Stimulated activated CD4-positive, alpha-beta T cell treated with anti-CD3 and anti-CD28 coated beads, Interleukin-15, amount 100 ng/mL, for 1 hour (primary cell): ENCODE measurements at regions not wholly inside any gene's neighbourhood (a gene's known extent, or its start where the extent isn't known, plus 50 kb on each side); places are given as distances from the start of the nearest gene placed in this dataset.
"Not testable (repeated sequence)": the region's sequence is repeated elsewhere in the genome, so short reads cannot be mapped to it uniquely, and the experiment has no call there.

ENCODE experiments used
- DNase-seq, 2 donors: peaks; one replicate each; pipeline ENCODE4 v3.0.0-alpha.2; 2020; ENCODE audit warnings: low read depth in 1 of 2, low spot score in 1 of 2

DNA sequence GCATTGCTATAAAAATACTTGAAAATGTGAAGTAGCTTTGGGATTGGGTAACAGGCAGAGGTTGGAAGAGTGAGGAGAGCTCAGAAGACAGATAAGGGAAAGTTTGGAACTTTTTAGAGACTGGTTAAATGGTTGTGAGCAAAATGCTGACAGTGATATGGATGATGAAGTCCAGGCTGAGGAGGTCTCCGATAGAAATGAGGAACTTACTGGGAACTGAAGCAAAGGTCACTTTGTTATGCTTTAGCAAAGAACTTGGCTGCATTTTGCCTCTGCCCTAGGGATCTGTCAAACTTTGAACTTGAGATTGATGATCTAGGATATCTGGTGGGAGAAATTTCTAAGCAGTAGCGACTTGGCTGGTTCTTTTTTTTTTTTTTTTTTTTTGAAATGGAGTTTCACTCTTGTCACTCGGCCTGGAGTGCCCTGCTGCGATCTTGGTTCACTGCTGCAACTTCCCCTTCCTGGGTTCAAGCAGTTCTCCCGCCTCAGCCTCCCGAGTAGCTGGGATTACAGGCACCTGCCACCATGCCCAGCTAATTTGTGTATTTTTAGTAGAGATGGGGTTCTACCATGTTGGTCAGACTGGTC, 998.9 kb downstream of the TLE1 start:
- no peak for DNase-seq

DNA sequence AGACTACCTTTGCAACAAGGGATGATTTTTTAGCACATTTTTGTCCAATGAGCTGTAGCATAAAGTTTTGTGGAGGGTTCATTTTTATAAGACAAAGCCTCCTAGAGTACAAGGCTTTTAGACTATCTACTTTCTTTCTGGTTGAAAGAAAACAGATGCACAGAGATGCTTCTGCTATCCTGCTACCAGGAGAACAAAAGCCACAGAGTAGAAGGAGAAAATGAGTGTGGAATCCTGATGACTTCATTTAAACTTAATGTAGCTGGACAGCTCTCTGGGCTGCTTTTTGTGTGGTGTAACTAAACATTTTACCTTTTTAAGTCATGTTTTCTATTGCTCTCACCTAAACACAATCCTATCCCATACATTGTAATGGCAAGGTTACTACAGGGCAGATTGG, 1009.4 kb downstream of the TLE1 start:
- no peak for DNase-seq

DNA sequence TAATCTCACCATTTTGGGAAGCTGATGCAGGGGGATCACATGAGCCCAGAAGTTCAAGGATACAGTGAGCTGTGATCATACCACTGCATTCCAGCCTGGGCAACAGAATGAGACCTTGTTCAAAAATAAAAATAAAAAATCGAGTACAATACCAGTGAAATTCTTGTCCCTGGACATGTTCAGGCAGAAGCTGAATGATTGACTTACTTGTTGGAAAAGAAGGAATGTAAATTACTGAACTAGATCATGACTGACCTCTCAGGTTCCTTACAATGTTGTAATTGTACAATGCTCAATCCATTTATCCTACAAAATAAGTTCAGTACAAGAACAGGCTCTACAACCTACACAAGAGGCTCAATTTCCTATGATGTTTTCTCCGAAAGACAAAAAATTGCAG, 1010.4 kb downstream of the TLE1 start:
- DNase-seq, result no peak

DNA sequence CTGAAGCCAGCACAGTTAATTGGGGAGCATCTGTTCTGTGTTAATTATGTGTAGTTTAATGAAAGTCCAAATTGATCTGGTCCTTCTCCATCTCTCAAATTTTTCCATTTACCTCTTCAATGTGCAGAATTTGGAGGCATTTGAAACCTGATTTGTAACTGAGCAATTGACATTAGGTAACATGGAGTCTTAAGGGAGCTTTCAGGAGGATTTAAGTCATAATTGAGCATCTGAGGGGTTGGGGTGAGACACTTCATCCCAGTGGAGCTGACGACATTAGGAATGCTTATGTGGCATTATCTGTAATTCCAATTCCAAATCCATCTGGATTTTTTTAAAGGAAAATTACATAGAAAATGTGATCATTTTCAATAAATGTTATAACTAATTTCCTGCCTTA, 1015.9 kb downstream of the TLE1 start:
- DNase-seq, result no peak

DNA sequence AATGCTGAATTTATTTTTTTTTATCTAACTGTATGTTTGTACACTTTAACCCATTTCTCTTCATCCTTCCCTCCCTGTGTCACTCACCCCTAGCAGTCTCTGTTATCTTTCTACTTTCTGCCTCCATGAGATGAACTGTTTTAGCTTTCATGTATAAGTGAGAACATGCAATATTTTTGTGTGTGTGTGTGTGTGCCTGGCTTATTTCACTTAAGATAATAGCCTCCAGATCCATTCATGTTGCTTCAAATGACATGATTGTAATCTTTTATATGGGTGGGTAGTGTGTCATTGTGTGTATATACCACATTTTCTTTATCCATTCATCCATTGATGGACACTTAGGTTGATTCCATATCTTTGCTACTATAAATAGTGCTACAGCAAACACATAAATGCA, 1023.9 kb downstream of the TLE1 start:
- DNase-seq, result no peak

DNA sequence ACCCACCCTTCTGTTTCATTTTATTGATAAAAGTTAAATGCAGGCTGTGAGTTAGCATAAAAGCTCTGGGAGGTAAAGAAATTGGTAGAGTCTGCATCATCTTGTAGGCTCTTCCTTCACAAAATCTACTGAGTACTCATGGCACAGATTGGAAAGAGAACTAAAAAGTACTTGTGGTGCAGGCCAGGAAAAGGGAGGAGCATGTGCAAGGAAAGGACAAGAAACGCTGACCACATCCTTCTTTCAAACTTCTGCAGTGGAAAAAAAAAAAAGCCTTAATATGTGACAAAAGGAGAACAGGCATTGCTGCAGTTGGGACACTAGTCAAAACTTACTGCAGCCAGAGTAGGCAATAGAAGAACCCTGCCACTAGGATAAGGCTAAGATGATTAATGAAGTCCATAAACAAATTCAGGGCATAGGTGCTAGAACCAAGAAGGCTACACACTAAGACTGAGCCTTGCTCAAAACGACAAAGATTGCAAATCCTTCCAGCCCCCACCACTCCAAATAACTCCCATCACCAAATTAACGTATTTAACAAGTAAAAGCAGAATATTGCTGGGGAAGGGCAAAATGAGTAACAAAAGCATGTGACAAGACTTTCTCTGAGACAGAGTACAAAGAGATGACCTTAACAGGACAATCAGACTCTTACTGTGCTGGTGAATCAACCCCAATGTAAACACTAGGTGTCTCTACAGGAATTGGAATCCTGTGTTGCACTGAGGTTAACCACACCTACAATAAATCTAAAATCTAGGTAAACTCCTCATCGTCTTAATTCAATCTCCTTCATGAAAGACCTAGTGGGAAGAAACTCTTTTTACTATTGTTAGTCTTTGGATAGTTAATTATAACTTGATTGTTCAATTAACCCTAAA, 1024.8 kb downstream of the TLE1 start:
- DNase-seq, result no peak

DNA sequence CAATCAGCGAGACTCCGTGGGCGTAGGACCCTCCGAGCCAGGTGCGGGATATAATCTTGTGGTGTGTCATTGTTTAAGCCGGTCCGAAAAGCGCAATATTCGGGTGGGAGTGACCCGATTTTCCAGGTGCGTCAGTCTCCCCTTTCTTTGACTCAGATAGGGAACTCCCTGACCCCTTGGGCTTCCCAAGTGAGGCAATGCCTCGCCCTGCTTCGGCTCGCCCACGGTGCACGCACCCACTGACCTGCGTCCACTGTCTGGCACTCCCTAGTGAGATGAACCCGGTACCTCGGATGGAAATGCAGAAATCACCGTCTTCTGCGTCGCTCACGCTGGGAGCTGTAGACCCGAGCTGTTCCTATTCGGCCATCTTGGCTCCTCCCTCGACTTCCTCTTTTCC, 1029.6 kb downstream of the TLE1 start:
- not testable (repeated sequence) for DNase-seq

DNA sequence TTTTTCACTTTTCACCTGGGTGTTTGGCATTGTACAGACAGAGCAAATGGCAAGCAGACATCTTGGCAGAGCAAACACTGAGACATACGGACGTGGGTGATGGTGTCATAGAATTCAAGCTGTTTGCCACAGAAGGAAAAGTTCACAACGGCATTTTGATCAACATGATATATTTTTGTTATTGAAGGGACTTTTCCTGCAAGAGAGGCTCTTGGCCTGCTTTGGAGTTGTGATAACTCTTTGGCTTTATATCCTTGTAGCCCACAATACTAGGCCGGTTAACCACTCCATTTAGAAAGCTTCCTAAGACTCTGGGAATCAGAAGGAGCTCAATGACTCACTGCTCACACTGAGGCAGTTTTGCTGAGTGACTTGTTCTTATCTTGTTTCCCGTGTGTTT, 1038.3 kb downstream of the TLE1 start:
- DNase-seq, result no peak

DNA sequence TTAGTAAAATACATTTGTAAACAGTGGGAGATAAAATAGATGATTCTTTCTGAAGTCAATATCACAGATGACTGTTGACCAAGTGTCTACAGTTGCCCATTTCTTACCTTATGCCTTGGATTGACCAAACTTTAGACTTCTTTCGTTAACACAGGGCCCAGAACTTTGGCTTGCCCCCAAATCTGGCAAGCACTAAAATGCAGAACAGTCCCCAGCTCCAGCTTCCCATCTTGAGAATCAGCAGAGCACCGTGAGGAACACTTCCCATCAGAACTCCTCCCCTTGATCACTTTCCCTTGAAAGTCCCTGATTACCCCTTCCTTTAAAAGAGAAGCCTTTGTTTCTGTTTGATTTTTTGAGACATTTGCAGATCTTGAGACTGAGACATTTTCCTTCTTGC, 1039.9 kb downstream of the TLE1 start:
- DNase-seq, result no peak

DNA sequence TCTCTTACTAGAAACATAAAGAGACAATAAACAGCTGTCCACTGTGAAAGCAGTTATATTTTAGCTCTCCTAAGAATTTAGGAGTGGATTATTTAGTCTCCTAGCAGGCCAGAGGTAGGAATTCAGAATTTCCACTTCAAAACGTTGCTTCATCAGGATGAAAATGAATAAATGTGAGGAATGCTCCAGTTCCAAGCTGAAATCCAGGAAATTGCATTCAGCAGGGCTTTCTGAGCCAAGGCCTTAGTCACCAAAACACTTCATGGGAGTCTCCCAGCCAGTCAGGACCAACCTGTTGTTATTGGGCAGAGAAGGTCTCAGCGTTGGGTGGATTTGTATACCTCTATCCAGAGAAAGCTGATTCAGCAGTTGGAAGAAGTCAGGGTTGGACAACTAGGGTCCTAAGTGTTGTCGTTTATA, 1040.3 kb downstream of the TLE1 start:
- no peak for DNase-seq

DNA sequence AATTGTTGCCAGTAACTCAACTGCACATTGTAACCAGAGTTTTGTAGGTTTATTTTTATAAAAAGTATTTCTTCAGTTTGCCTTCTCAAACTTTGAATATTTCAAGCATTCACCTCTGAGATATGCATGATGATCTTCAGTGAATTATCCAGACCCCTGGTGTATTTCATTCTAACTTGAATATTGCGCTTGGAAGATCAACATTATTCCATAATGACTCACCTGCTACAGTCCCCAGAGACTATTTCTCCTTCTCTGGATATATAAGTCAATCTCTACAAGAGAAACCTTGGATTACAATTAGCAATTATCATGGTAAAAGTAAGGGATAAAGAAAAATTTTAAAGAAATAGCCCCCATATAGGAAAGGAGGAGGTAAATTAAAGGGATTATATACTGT, 1041.0 kb downstream of the TLE1 start:
- no peak for DNase-seq

DNA sequence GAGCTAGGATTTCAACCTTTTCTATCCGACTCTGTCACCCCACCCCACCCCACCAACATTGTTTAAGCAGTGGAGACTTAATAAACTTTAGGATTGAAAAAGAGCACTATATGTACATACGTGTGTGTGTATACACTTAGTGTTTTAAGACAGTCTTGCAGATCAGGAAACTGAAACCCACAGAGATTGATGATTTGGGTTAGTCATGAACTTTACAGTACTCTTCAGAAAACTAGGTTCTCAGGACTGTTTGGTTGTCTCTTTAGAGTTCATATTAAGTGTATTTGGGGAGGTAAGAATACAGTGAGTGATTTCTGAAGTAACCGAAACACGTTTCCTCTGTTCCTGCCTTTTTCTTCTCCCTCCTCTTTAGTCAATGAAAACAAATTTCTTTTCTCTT, 1043.1 kb downstream of the TLE1 start:
- no peak for DNase-seq

DNA sequence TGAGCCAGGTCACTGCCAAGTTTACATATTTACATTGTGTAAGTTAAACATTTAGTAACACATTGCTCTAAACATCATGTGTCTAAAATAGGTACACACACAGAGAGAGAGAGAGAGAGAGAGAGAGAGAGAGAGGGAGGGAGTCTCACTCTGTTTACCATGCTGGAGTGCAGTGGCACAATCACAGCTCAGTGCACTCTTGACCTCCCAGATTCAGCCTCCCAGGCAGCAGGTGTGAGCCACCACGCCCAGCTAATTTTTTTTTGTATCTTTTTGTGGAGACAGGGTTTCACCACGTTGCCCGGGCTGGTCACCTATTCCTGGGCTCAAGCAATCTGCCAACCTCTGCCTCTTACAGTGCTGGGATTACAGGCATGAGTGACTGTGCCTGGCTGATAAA, 1045.3 kb downstream of the TLE1 start:
- no peak for DNase-seq

DNA sequence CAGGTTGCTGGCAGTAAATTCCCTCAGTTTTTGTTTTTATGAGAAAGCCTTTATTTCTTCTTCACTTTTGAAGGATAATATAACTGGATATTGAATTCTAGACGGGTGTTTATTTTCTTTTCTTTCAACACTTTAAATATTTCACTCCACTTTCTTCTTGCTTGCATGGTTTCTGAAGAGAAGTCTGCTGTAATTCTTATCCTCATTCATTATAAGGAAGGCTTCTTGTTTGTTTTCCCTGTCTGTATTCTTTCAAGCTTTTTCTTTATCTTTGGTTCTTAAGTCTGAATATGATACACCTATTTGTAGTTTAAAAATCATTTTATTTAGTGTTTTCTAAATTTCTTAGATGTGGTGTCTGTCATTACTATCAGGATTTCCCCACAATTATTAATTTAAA, 1054.3 kb downstream of the TLE1 start:
- no peak for DNase-seq

DNA sequence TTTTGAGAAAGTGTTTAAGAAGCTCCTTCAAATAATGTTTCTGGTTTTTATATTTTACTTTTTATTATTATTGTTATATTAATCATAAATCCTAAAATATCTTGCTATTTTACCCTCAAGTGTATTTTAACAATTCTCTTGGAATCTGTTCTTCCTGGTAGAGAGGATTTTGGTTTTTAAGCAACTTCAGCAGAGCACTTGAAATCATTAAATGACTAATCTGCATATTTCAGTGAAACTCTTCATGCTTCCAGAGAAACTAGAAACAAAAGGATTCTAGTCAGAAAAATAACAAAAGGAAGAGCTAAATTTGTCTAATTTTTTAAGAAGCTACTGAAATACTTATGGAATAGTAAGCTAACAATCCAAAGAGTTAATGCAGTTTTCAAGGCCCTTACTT, 1057.3 kb downstream of the TLE1 start:
- no peak for DNase-seq

DNA sequence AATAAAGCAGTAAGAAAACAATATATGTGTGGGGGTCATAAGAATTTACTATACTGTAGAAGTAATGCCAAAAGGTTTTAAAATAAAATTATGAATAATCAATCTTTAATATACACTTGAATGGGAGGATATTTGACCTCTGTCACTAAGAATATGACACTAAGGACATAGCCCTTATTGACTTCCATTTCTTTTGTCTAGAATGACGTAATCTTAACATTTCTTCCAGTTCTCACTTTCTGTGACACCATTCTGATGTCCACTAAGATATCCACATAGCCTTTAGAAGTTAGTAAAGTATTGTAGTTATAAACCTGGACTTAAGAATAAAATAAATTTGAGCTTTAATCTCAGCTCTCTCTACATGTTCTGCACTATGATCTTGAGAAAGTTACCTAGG, 1050.7 kb downstream of the TLE4 start:
- DNase-seq, result no peak

DNA sequence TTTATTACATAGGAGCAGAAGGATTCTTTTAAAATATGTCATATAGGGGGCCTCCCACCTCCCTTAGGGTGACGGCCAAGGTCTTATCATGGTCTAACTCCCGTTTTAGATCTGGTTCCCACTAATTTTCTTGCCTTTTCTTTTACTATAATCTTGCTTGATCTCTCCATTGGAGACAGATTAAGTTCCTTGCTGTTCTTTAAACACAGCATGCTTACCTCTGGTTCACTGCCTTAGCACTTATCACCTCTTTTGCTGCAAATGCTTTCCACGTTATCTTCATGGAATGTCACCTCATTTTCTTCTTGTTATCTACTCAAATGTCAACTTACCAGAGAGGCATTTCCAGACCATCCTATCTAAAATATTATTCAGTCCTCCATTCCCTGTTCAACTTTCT, 1047.6 kb downstream of the TLE4 start:
- DNase-seq, result no peak

DNA sequence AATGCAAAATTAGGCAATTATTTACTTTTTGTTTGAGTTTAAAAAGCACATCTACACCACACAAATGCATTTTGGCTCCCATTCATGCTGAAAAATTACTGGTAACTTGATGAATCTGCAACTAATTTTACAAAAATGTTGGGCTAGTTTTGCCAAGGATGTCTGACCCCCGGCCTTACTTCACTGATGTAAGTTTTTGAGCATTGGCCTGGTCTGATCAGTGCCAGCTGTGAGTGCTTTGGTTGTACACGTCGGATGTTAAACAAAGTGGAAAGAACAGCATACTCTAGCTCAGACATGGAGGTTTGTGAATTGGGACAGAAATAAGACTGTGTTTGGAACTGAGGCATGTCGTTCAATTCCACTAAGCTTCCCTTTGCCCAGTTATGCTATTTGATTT, 1044.2 kb downstream of the TLE4 start:
- no peak for DNase-seq

DNA sequence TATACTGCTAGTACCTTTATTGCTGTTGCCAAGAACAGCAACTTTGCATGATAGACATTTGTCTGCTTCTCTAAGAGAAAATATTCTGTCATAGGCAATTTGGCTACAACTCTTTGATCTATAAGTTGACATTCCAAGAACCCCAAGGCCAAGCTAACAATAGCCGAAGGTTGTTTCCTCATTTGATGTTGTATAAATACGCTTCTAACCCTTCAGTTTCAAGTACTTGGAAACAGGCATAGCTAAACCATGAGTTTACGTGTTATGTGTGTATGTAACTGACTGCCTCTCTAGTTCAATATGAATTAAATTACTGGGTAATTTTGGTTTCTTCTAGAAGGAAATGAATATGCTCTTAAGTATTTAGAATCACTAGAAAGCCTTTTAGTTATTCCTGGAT, 1034.0 kb downstream of the TLE4 start:
- no peak for DNase-seq

DNA sequence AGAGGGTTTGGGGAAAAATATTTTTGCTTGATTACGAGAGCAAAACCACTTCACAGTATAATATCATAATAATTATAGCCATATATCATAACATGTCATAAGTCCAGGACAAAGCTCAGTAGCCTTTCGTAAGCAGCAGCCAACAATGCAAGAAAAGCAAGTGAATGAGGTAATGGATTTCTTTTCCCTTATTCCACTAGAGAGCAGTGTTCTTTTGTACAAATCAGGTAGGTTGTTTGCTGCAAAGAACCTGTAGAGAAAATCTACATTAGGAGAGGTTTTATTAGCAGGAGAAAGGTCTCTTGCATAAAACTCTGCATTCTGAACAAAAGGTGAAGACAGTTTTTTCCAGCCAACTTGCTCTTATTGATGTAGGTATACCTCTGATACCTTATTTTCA, 1033.4 kb downstream of the TLE4 start:
- DNase-seq, result no peak

DNA sequence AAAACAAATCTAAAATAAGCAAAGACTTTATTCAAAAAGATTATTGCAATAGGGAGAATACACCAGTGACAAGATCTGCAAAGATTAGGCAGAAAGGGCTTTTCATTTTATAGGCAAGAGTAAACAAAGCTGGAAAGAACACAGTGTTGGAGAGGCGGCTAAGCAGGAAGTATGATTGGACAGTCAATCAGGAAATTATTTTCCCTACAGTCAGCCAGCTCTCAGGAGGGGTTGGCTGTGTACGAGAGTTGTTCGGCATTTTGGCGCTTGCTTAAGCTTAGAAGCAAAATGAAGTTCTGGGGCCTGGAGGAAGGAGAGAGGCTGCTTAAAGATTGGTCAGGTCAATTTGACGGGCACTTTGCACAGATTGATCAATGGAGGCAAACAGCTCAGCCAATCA, 1030.5 kb downstream of the TLE4 start:
- no peak for DNase-seq

DNA sequence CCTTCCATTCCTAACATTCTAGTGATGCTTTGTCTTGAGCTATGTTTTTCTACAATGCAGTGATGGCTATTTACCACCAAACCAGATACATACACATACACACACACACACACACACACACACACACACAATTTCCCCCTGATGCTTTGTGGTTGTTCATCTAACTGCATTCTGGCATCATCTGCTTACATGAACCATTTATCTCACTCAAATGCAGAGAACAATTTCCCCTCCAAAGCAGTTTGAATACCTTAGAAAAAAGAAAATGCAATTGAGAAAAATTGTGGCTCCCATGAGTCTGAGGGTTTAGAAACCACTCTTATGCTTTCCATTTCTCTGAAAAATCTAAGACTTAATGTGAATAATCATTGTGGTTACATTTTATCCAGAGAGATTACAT, 1024.8 kb downstream of the TLE4 start:
- DNase-seq, result no peak

DNA sequence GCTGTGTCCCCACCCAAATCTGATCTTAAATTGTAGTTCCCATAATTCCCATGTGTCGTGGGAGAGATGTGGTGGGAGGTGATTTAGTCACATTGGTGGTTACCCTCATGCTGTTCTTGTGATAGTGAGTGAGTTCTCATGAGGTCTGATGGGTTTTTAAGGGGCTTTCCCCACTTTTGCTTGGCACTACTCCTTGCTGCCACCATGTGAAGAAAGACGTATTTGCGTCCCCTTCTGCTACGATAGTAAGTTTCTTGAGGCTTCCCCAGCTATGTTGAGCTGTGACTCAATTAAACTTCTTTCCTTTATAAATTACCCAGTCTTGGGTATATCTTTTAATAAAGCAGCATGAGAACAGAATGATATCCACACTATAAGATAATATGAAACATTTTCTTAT, 1023.4 kb downstream of the TLE4 start:
- DNase-seq, result no peak
